ENCODE measurements at regions not wholly inside any gene's neighbourhood (a gene's known extent, or its start where the extent isn't known, plus 50 kb on each side); places are given as distances from the start of the nearest gene placed in this dataset.
A peak's percentile ranks its signal among the peaks of the same experiment; 100 is the strongest.

- no peak overlapping the region for H3K4me3 ChIP-seq (ENCODE audit: low read depth, low read length)
- H2AFZ ChIP-seq (ENCODE audit: low read length, unreplicated experiment) = no peak overlapping the region
- no peaks in the 10 kb centered on the region for H3K79me2 ChIP-seq (ENCODE audit: control insufficient read depth, insufficient read depth, low read length, unreplicated experiment)
- H3K27ac ChIP-seq (ENCODE audit: low read depth, low read length) = no peak overlapping the region
- no peaks in the 10 kb centered on the region for H3K27me3 ChIP-seq (ENCODE audit: insufficient read depth, low read length)
- H3K4me1 ChIP-seq (ENCODE audit: control insufficient read depth, insufficient read depth, low read length, unreplicated experiment) = peaks cover 6% of the 10 kb centered on the region
- no peaks in the 10 kb centered on the region for H3K36me3 ChIP-seq (ENCODE audit: insufficient read depth, low read length)
Measured at GRCh38 chr9:81868145-81868544, 60.1 kb upstream of the SPATA31D4 start.

- peaks cover 19% of the 10 kb centered on the region for H3K4me1 ChIP-seq (ENCODE audit: control insufficient read depth, insufficient read depth, low read length, unreplicated experiment)
- no peaks in the 10 kb centered on the region for H3K27me3 ChIP-seq (ENCODE audit: insufficient read depth, low read length)
- H3K27ac ChIP-seq (ENCODE audit: low read depth, low read length) = peak overlapping the region; percentile 33
- H3K36me3 ChIP-seq (ENCODE audit: insufficient read depth, low read length) = no peaks in the 10 kb centered on the region
- no peaks in the 10 kb centered on the region for H3K79me2 ChIP-seq (ENCODE audit: control insufficient read depth, insufficient read depth, low read length, unreplicated experiment)
- H3K4me3 ChIP-seq (ENCODE audit: low read depth, low read length) = no peak overlapping the region
- H2AFZ ChIP-seq (ENCODE audit: low read length, unreplicated experiment) = peak overlapping the region; percentile 28
Measured at GRCh38 chr9:81871695-81872094, 56.5 kb upstream of the SPATA31D4 start.

GRCh38 chr9:81874250-81874649, 54.0 kb upstream of the SPATA31D4 start:
- peaks cover 19% of the 10 kb centered on the region for H3K4me1 ChIP-seq (ENCODE audit: control insufficient read depth, insufficient read depth, low read length, unreplicated experiment)
- no peaks in the 10 kb centered on the region for H3K27me3 ChIP-seq (ENCODE audit: insufficient read depth, low read length)
- peak overlapping the region; percentile 85 for H3K27ac ChIP-seq (ENCODE audit: low read depth, low read length)
- H2AFZ ChIP-seq (ENCODE audit: low read length, unreplicated experiment) = no peak overlapping the region
- H3K4me3 ChIP-seq (ENCODE audit: low read depth, low read length) = no peak overlapping the region
- H3K79me2 ChIP-seq (ENCODE audit: control insufficient read depth, insufficient read depth, low read length, unreplicated experiment) = no peaks in the 10 kb centered on the region
- no peaks in the 10 kb centered on the region for H3K36me3 ChIP-seq (ENCODE audit: insufficient read depth, low read length)

- H3K36me3 ChIP-seq (ENCODE audit: insufficient read depth, low read length) = no peaks in the 10 kb centered on the region
- no peaks in the 10 kb centered on the region for H3K79me2 ChIP-seq (ENCODE audit: control insufficient read depth, insufficient read depth, low read length, unreplicated experiment)
- peak overlapping the region; percentile 85 for H3K27ac ChIP-seq (ENCODE audit: low read depth, low read length)
- H3K4me3 ChIP-seq (ENCODE audit: low read depth, low read length) = no peak overlapping the region; the same call in 1 of the 2 replicates
- H3K27me3 ChIP-seq (ENCODE audit: insufficient read depth, low read length) = no peaks in the 10 kb centered on the region
- H3K4me1 ChIP-seq (ENCODE audit: control insufficient read depth, insufficient read depth, low read length, unreplicated experiment) = peaks cover 19% of the 10 kb centered on the region
- peak overlapping the region; percentile 78 for H2AFZ ChIP-seq (ENCODE audit: low read length, unreplicated experiment)
Measured at GRCh38 chr9:81874931-81875330, 53.3 kb upstream of the SPATA31D4 start.

GRCh38 chr9:81877047-81877446, 51.2 kb upstream of the SPATA31D4 start:
- Histone ChIP-seq H2AFZ (ENCODE audit: low read length, unreplicated experiment) (no peak overlapping the region), H3K4me3 (ENCODE audit: low read depth, low read length) (no peak overlapping the region), H3K36me3 (ENCODE audit: insufficient read depth, low read length) (no peaks in the 10 kb centered on the region), H3K79me2 (ENCODE audit: control insufficient read depth, insufficient read depth, low read length, unreplicated experiment) (no peaks in the 10 kb centered on the region), H3K27me3 (ENCODE audit: insufficient read depth, low read length) (no peaks in the 10 kb centered on the region), H3K4me1 (ENCODE audit: control insufficient read depth, insufficient read depth, low read length, unreplicated experiment) (peaks cover 13% of the 10 kb centered on the region), H3K27ac (ENCODE audit: low read depth, low read length) (no peak overlapping the region)
